GM13976 (cell line): ENCODE measurements at regions not wholly inside any gene's neighbourhood (a gene's known extent, or its start where the extent isn't known, plus 50 kb on each side); places are given as distances from the start of the nearest gene placed in this dataset.

ENCODE experiments used
- DNase-seq: peaks from one replicate; pipeline ENCODE4 v3.0.0; 2012; ENCODE audit warnings: low spot score
- in situ Hi-C: fragments of 300-500 bp; cut with MboI; formaldehyde crosslinking; loops from one replicate; pipeline ENCODE4 v1.12.0; 2022; ENCODE audit warnings: low sequenced_read_pairs, mixed read lengths, inconsistent platforms; ENCODE audit not compliant: unreplicated experiment
- TF ChIP-seq, protein P1 (sequence below): IDR thresholded peaks from 2 replicates; pipeline ENCODE4 v1.5.1; 2012; ENCODE audit warnings: borderline replicate concordance, mild to moderate bottlenecking; ENCODE audit not compliant: insufficient read depth; ENCODE audit errors: extremely low read depth, missing control alignments, control extremely low read depth

DNA sequence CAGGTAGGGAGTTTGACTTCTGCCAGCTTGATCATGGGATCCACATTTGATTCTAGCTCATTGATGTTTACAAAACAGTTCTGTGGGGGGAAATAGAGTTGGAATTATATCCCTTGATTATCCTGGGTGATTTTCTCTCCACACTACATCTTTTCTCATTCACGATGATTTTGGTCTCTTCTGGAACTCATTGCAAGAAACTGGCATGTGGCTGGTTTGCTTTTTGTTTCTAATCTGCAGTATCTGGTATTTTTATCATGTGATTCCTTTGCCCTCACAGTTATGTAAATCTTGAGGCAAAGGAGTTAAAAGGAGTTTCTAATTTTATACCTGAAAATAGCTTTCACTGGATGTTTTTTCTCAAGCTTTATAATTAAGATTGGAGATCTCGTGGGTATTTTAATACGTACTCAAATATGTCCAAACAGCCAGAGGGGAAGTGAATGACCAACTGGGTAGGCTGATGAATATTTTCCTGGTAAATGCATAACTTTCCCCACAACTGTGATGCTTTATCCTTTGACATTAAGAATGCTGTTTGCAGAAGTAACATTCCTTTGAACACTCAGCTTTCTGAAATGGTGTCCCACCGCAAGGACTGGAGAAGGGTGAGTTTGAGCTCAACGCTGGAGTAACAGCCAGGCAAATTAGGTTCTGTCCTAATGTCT is 502.9 kb upstream of the ZEB2 start:
- in situ Hi-C loops: no loop called here
- TF ChIP-seq, protein P1, sequence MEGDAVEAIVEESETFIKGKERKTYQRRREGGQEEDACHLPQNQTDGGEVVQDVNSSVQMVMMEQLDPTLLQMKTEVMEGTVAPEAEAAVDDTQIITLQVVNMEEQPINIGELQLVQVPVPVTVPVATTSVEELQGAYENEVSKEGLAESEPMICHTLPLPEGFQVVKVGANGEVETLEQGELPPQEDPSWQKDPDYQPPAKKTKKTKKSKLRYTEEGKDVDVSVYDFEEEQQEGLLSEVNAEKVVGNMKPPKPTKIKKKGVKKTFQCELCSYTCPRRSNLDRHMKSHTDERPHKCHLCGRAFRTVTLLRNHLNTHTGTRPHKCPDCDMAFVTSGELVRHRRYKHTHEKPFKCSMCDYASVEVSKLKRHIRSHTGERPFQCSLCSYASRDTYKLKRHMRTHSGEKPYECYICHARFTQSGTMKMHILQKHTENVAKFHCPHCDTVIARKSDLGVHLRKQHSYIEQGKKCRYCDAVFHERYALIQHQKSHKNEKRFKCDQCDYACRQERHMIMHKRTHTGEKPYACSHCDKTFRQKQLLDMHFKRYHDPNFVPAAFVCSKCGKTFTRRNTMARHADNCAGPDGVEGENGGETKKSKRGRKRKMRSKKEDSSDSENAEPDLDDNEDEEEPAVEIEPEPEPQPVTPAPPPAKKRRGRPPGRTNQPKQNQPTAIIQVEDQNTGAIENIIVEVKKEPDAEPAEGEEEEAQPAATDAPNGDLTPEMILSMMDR: no peak
- DNase-seq: no peak

DNA sequence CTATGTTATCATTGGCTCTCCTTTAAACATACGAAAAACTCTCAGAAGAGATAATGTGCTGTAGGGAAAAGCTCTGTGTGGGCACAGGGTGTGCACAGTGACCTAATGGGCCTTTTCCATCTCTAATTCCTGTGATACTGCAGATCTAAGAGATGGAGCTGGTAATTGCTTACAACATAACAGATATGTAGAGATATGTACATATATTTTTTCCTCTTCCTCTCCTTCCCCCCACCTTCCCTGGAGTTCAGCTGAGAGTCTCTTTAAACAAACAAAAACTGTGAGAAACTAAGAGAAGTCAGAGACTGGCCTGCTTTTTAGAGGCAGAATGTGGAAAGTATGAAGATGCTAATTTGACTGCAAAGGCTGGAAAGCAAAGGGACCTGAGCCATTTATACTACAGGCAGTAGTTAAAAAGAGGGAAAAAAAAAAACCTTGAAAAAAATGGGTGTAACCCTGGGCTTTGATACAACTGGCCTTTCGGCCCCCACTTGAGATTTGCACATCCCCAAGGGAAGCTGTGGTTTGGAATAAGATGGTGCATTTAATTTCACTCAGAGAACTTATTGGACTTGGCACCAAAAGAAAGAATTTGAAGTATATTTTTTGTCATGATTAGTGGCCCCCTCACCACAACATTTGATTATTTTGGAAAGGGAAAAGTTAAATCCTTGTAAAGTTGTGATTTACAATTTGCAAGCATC is 502.2 kb upstream of the ZEB2 start:
- in situ Hi-C loops: no loop called here
- DNase-seq: no peak
- TF ChIP-seq, protein P1: no peak

DNA sequence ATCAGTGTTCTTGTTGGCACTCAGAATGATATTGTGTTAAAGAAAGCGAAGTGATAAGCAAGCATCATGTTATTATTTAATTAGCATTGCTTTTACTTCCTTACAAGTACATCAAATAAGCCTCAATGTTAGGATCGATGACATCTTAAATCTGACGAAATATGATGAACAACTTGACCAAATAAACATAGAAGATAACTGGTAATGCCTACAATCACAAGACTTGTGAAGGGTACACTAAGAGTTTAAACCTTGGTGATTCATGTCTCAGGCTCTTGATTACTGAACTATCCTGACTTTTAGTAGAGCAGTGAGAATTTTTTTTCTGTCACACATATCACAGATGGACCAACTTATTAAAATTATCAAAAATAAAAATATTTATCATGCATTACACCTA is 500.8 kb upstream of the ZEB2 start:
- in situ Hi-C loops: no loop called here
- no peak for DNase-seq
- TF ChIP-seq, protein P1: no peak

DNA sequence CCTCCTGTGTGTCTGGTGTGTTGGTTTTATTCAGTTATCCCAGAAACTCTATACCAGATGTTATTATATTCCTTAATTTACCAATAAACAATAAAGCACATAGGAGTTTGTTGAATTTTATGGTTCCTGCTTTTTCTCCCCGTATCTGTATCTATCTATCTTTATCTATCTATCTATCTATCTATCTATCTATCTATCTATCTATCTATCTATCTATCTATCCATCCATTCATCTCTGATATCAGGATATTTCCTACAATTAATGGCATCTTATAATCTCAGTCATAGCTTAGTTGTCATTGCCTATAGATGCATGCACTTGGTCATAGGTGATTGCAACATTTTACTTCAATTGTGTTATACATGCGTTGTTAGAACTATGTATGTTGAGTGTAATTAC is 500.2 kb upstream of the ZEB2 start:
- TF ChIP-seq, protein P1: no peak
- in situ Hi-C loops: no loop called here

DNA sequence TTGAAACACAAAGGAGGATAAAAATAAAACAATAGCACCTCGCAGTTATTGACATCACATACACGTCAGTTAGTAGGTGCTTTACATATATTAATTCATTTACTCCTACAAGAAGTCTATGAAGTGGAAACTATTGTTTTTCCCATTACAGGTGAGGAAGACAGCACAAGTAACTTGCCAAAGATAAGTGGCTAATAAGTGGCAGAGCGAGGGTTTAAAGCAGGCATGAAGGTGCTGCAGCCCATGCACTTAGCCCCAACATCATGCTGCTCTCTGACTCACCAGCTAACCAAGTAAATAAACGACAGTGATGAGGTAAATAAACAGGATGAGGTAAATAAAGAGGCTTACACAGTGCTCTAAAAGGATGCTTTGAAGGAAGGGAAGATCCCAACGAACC is 498.6 kb upstream of the ZEB2 start:
- TF ChIP-seq, protein P1: no peak
- DNase-seq: no peak
- in situ Hi-C loops: no loop called here

More for the DNA sequence above, 500.2 kb upstream of the ZEB2 start:
- no peak for DNase-seq

DNA sequence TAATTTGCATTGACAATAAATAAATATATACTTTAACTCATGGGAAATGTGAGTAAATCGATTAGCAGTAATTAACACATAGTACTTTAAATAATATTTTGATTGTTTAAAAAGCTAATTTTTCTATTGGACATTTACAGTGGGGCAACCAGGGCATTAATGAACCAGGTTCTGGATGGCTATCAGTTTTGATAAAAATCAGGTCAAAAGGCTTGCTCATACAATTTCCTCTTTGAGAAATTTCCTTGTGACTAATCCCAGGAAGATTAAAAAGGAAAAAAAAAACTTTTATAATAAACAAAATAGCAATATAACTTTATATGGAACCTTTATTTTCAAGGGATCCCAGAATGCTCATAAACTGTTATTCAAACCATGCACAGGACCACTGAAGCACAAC is 497.2 kb upstream of the ZEB2 start:
- in situ Hi-C loops: no loop called here
- no peak for DNase-seq
- TF ChIP-seq, protein P1: no peak

DNA sequence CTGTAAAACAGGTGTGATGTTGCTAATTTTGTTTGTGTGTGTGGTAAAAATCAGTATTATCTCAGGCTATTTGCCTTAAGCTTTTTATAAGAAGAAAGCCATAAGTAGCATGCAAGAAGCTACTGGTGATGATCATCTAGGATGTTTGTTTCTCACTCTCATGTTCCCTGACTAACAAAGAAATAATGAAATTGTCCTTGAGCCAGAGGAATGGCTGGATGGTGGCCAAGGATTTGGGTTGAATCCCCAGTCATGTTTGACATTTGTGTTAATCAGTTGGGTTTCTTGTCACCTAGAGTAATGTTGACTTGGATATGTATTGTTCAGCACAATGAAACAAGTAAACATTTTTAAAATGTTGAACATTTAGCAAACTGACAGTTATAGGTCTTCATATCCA is 496.8 kb upstream of the ZEB2 start:
- in situ Hi-C loops: no loop called here
- DNase-seq: no peak
- TF ChIP-seq, protein P1: no peak
